ENCODE measurements at regions not wholly inside any gene's neighbourhood (a gene's known extent, or its start where the extent isn't known, plus 50 kb on each side); places are given as distances from the start of the nearest gene placed in this dataset.

DNA sequence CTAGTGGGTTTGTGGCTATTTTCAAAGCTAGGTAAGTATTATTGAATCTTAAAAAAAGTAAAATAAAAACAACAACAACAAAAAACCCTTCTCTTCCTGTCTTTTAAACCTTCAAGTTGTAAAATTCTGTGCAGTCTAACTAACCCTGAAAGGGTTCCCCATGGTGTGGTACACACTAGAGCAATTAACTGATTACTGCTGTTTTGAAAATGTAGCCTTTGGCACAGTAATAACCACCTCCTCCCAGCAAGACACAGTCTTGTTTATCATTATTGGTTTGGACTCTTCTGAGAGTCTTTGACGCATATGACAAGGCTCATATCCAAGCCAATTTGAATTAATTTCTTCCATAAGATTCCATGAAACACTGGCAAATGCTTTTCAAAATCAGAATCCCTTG is 2184.6 kb upstream of the PIK3C3 start:
- Histone ChIP-seq H3K4me1 (ENCODE audit: control insufficient read depth, insufficient read depth, low read length) (no peaks in the 10 kb centered on the region), H3K4me3 (ENCODE audit: low read length in 2 of 2) (no peak overlapping the region), H3K9me3 (ENCODE audit: control insufficient read depth in 2 of 2, low read length in 2 of 2) (no peaks in the 10 kb centered on the region), H3K27ac (ENCODE audit: low read length) (no peak overlapping the region), H3K9ac (ENCODE audit: low read length in 2 of 2) (no peak overlapping the region), H3K36me3 (ENCODE audit: control insufficient read depth in 2 of 2, insufficient read depth in 2 of 2, low read length in 2 of 2) (no peaks in the 10 kb centered on the region), H3K27me3 (ENCODE audit: control insufficient read depth in 1 of 2, insufficient read depth in 2 of 2, low read length in 2 of 2) (no peaks in the 10 kb centered on the region)

DNA sequence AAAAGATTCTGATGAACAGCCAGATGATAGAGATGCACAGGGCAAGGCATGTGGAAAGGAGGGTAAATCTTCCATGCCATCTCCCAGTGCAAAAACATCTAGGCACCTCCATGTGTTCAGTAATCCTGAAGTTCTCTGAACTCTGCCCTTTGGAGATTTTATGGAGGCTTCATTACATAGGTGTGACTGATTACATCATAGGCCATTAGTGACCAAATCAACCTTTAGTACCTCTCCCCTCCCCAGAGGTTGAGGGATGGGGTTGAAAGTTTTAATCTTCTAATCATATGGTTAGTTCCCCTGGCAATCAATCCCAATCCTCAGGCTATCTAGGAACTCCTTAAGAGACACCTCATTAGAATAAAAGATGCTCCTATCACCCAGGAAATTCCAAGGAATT is 2190.2 kb upstream of the PIK3C3 start:
- Histone ChIP-seq H3K27ac (ENCODE audit: low read length) (no peak overlapping the region), H3K4me3 (ENCODE audit: low read length in 2 of 2) (no peak overlapping the region), H3K27me3 (ENCODE audit: control insufficient read depth in 1 of 2, insufficient read depth in 2 of 2, low read length in 2 of 2) (no peaks in the 10 kb centered on the region), H3K9ac (ENCODE audit: low read length in 2 of 2) (no peak overlapping the region), H3K4me1 (ENCODE audit: control insufficient read depth, insufficient read depth, low read length) (no peaks in the 10 kb centered on the region), H3K9me3 (ENCODE audit: control insufficient read depth in 2 of 2, low read length in 2 of 2) (no peaks in the 10 kb centered on the region), H3K36me3 (ENCODE audit: control insufficient read depth in 2 of 2, insufficient read depth in 2 of 2, low read length in 2 of 2) (no peaks in the 10 kb centered on the region)

DNA sequence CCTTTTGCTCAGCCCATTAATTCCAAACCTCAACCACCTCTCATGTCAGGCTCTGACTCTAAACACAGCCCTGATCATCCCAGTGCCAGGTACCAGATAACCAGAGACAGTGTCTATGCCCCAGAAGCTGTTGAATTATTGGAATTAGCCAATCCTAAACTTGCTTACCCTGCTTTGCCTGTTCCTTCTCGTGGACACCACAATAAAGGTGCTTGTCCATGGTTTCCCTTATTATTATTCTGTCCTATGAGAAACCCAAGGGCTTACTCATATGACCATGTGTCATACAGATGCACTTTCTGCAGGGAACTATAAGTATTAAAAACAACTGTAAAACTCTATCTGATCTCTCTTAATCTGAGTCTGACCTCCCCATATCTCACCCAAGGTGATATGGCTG is 2193.8 kb upstream of the PIK3C3 start:
- Histone ChIP-seq H3K4me1 (ENCODE audit: control insufficient read depth, insufficient read depth, low read length) (no peaks in the 10 kb centered on the region), H3K27me3 (ENCODE audit: control insufficient read depth in 1 of 2, insufficient read depth in 2 of 2, low read length in 2 of 2) (no peaks in the 10 kb centered on the region), H3K4me3 (ENCODE audit: low read length in 2 of 2) (no peak overlapping the region)

DNA sequence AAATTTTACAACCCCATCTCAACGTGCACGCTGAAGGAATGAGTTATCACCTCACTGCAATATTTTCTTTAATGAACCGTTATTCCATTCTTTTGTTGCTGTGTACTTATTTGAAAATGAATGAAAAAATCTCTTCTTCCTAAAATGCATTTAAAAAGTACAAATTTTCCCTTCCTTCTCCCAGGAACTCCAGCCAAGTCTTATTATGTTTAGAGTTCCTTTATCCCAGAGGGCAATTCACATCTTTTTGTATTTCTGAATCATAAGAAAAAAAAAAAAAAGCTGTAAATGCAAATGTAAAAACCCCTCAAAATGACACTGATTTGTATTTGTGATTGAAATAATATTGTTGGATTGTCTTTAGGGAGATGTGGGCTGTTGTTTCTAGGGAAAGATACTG is 2194.3 kb upstream of the CELF4 start:
- H3K27ac ChIP-seq (ENCODE audit: low read length) = no peak overlapping the region
- no peak overlapping the region for H3K4me3 ChIP-seq (ENCODE audit: low read length in 2 of 2)

More for the DNA sequence above, 2193.8 kb upstream of the PIK3C3 start:
- H3K27ac ChIP-seq (ENCODE audit: low read length) = no peak overlapping the region
- no peak overlapping the region for H3K9ac ChIP-seq (ENCODE audit: low read length in 2 of 2)
- H3K9me3 ChIP-seq (ENCODE audit: control insufficient read depth in 2 of 2, low read length in 2 of 2) = no peaks in the 10 kb centered on the region
- H3K36me3 ChIP-seq (ENCODE audit: control insufficient read depth in 2 of 2, insufficient read depth in 2 of 2, low read length in 2 of 2) = no peaks in the 10 kb centered on the region

DNA sequence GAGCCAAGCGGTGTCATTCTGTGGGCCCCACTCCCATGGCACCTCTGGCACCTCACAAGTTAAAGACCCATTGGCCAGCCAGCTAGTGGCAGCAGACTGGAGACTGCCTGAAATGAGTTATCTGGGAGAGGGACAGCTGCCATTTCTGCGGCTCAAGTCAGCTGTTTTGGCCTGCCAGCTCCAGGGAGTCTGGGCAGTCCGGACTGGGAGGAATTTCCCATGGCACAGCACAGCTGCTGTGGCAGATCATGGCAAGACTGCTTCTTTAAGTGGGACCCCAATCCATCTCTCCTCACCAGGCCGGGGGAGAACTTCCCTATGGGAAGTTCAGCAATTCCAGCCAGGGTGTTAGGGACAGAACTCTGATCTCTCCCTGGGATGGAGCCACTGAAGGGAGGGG is 2187.6 kb upstream of the CELF4 start:
- Histone ChIP-seq H3K4me3 (ENCODE audit: low read length in 2 of 2) (no peak overlapping the region), H3K27ac (ENCODE audit: low read length) (no peak overlapping the region), H3K4me1 (ENCODE audit: control insufficient read depth, insufficient read depth, low read length) (no peaks in the 10 kb centered on the region), H3K9ac (ENCODE audit: low read length in 2 of 2) (no peak overlapping the region), H3K27me3 (ENCODE audit: control insufficient read depth in 1 of 2, insufficient read depth in 2 of 2, low read length in 2 of 2) (no peaks in the 10 kb centered on the region), H3K36me3 (ENCODE audit: control insufficient read depth in 2 of 2, insufficient read depth in 2 of 2, low read length in 2 of 2) (no peaks in the 10 kb centered on the region), H3K9me3 (ENCODE audit: control insufficient read depth in 2 of 2, low read length in 2 of 2) (no peaks in the 10 kb centered on the region)

More for the DNA sequence above, 2194.3 kb upstream of the CELF4 start:
- no peaks in the 10 kb centered on the region for H3K27me3 ChIP-seq (ENCODE audit: control insufficient read depth in 1 of 2, insufficient read depth in 2 of 2, low read length in 2 of 2)
- H3K9me3 ChIP-seq (ENCODE audit: control insufficient read depth in 2 of 2, low read length in 2 of 2) = no peaks in the 10 kb centered on the region
- H3K9ac ChIP-seq (ENCODE audit: low read length in 2 of 2) = no peak overlapping the region
- no peaks in the 10 kb centered on the region for H3K36me3 ChIP-seq (ENCODE audit: control insufficient read depth in 2 of 2, insufficient read depth in 2 of 2, low read length in 2 of 2)
- no peaks in the 10 kb centered on the region for H3K4me1 ChIP-seq (ENCODE audit: control insufficient read depth, insufficient read depth, low read length)

DNA sequence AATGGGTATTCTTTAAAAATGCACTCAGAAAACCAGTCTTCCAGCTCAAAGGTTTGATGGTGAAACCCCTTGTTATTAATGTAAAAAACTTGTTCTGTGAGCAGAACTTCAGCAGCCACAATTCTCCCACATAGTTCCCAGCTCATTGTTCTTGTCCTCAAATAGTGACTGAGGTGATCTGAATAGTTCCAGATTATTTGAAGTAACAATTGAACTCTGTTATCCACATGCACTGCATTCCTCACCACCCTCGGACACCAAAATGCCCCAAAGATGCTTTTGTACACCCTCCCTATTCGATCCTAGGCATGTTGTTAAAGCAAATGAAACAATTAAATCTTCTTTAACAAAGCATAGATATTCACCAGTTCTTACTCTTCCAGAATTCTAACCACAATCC is 2186.8 kb upstream of the CELF4 start:
- H3K4me1 ChIP-seq (ENCODE audit: control insufficient read depth, insufficient read depth, low read length) = no peaks in the 10 kb centered on the region
- H3K9me3 ChIP-seq (ENCODE audit: control insufficient read depth in 2 of 2, low read length in 2 of 2) = no peaks in the 10 kb centered on the region
- no peak overlapping the region for H3K27ac ChIP-seq (ENCODE audit: low read length)
- H3K9ac ChIP-seq (ENCODE audit: low read length in 2 of 2) = no peak overlapping the region
- no peaks in the 10 kb centered on the region for H3K36me3 ChIP-seq (ENCODE audit: control insufficient read depth in 2 of 2, insufficient read depth in 2 of 2, low read length in 2 of 2)
- H3K4me3 ChIP-seq (ENCODE audit: low read length in 2 of 2) = no peak overlapping the region
- no peaks in the 10 kb centered on the region for H3K27me3 ChIP-seq (ENCODE audit: control insufficient read depth in 1 of 2, insufficient read depth in 2 of 2, low read length in 2 of 2)

DNA sequence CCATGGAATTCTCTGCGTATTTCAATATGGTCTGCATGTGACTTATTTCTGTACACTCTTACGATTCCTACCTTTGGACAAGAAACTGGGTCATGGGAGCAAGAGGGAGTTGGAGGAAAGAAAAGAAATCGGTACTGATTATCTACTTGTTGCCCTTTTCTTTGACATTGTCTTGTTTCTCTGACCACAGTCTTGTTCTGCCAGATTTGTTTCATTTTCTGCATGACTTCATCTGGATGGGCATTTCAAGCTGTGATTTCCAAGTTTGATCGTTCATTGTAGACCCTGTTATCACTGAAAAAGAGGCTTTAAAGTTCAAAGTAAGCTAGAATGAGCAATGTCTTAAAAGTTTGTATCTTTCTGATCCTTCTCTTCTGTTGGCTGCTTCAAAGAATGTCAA is 2186.3 kb upstream of the CELF4 start:
- no peaks in the 10 kb centered on the region for H3K4me1 ChIP-seq (ENCODE audit: control insufficient read depth, insufficient read depth, low read length)
- H3K36me3 ChIP-seq (ENCODE audit: control insufficient read depth in 2 of 2, insufficient read depth in 2 of 2, low read length in 2 of 2) = no peaks in the 10 kb centered on the region
- H3K27me3 ChIP-seq (ENCODE audit: control insufficient read depth in 1 of 2, insufficient read depth in 2 of 2, low read length in 2 of 2) = no peaks in the 10 kb centered on the region
- H3K27ac ChIP-seq (ENCODE audit: low read length) = no peak overlapping the region
- H3K9me3 ChIP-seq (ENCODE audit: control insufficient read depth in 2 of 2, low read length in 2 of 2) = no peaks in the 10 kb centered on the region
- no peak overlapping the region for H3K4me3 ChIP-seq (ENCODE audit: low read length in 2 of 2)
- no peak overlapping the region for H3K9ac ChIP-seq (ENCODE audit: low read length in 2 of 2)

DNA sequence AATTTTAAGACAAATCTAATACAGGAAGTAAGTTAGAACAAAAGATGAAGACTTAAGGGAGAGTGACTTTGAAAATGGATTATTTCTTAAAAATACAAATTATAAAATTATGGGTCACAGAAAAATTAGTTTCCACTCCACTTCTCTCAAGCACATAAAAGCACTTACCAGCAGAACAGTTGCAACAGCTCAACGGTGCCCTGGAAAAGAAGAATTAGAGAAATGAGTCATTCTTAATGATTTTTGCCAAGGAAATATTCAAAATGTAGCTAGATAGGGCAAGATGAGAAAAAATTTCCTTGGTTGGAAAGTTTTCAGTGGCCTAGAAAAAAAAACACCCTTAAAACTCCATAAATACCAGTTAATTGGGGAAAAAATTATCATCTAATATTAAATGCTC is 2185.6 kb upstream of the CELF4 start:
- Histone ChIP-seq H3K27ac (ENCODE audit: low read length) (no peak overlapping the region), H3K36me3 (ENCODE audit: control insufficient read depth in 2 of 2, insufficient read depth in 2 of 2, low read length in 2 of 2) (no peaks in the 10 kb centered on the region), H3K4me1 (ENCODE audit: control insufficient read depth, insufficient read depth, low read length) (no peaks in the 10 kb centered on the region), H3K4me3 (ENCODE audit: low read length in 2 of 2) (no peak overlapping the region), H3K9ac (ENCODE audit: low read length in 2 of 2) (no peak overlapping the region), H3K27me3 (ENCODE audit: control insufficient read depth in 1 of 2, insufficient read depth in 2 of 2, low read length in 2 of 2) (no peaks in the 10 kb centered on the region), H3K9me3 (ENCODE audit: control insufficient read depth in 2 of 2, low read length in 2 of 2) (no peaks in the 10 kb centered on the region)

DNA sequence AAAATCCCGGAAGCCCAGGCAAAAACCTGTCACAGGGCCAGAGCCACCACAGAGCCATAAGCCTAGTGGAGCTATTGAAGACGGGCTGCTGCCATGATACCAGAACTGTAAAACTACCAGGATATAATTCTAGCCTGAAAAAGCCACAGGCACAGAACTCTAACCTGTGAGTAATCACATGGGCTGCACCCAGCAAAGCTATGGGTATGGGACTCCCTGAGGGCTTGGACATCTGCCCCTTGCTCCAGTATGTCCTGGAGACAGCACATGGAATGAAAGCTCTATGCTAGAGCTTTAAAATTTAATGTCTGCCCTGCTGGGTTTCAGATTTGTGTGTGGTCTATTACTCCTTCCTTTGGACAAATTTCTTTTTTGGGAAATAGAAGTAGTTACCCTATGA is 2183.6 kb upstream of the CELF4 start:
- H3K27ac ChIP-seq (ENCODE audit: low read length) = no peak overlapping the region

DNA sequence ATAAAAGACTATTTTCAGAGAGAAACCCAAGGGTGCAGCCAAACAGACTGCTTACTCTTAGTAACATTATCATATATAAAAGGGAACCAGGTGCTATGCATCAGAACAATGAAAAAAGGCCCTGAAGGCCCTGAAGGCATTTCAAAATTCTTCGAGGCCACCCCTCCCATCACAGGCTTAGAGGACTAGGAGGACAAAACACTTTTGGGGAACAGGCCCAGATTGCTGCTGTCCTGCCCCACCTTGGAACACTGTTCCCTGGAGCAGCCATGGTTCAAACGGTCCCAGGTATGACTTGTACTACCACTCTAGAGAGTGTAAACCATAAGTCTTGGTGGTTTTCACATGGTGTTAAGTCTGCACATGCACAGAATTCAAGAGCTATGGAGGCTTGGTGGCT is 2183.1 kb upstream of the CELF4 start:
- H3K36me3 ChIP-seq (ENCODE audit: control insufficient read depth in 2 of 2, insufficient read depth in 2 of 2, low read length in 2 of 2) = no peaks in the 10 kb centered on the region
- no peaks in the 10 kb centered on the region for H3K4me1 ChIP-seq (ENCODE audit: control insufficient read depth, insufficient read depth, low read length)
- no peak overlapping the region for H3K4me3 ChIP-seq (ENCODE audit: low read length in 2 of 2)
- H3K27me3 ChIP-seq (ENCODE audit: control insufficient read depth in 1 of 2, insufficient read depth in 2 of 2, low read length in 2 of 2) = no peaks in the 10 kb centered on the region
- no peak overlapping the region for H3K9ac ChIP-seq (ENCODE audit: low read length in 2 of 2)
- no peak overlapping the region for H3K27ac ChIP-seq (ENCODE audit: low read length)
- no peaks in the 10 kb centered on the region for H3K9me3 ChIP-seq (ENCODE audit: control insufficient read depth in 2 of 2, low read length in 2 of 2)

More for the DNA sequence above, 2183.6 kb upstream of the CELF4 start:
- H3K9me3 ChIP-seq (ENCODE audit: control insufficient read depth in 2 of 2, low read length in 2 of 2) = no peaks in the 10 kb centered on the region
- H3K4me3 ChIP-seq (ENCODE audit: low read length in 2 of 2) = no peak overlapping the region
- no peaks in the 10 kb centered on the region for H3K4me1 ChIP-seq (ENCODE audit: control insufficient read depth, insufficient read depth, low read length)
- no peak overlapping the region for H3K9ac ChIP-seq (ENCODE audit: low read length in 2 of 2)
- H3K27me3 ChIP-seq (ENCODE audit: control insufficient read depth in 1 of 2, insufficient read depth in 2 of 2, low read length in 2 of 2) = no peaks in the 10 kb centered on the region
- H3K36me3 ChIP-seq (ENCODE audit: control insufficient read depth in 2 of 2, insufficient read depth in 2 of 2, low read length in 2 of 2) = no peaks in the 10 kb centered on the region

DNA sequence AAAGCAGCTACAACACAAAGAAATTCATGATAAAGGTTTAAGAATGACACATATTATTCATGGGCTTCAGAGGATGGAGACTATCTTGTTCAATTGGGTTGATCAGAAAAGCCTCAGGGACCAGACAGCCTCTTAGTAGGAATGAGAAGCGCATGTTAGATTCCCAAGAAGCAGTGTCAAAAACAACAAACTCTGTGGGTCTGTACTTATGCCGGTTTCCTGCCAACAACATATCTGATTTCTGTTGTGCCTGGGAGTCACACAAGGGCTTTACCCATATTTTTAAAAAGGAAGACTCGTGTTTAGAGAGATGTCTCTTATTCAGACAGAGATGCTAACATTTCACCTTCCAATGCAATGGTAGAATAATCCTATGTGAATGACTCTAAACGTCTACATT is 2180.6 kb upstream of the CELF4 start:
- Histone ChIP-seq H3K4me3 (ENCODE audit: low read length in 2 of 2) (no peak overlapping the region), H3K27ac (ENCODE audit: low read length) (no peak overlapping the region), H3K4me1 (ENCODE audit: control insufficient read depth, insufficient read depth, low read length) (peaks cover 5% of the 10 kb centered on the region), H3K9me3 (ENCODE audit: control insufficient read depth in 2 of 2, low read length in 2 of 2) (no peaks in the 10 kb centered on the region), H3K9ac (ENCODE audit: low read length in 2 of 2) (no peak overlapping the region), H3K36me3 (ENCODE audit: control insufficient read depth in 2 of 2, insufficient read depth in 2 of 2, low read length in 2 of 2) (no peaks in the 10 kb centered on the region), H3K27me3 (ENCODE audit: control insufficient read depth in 1 of 2, insufficient read depth in 2 of 2, low read length in 2 of 2) (no peaks in the 10 kb centered on the region)

DNA sequence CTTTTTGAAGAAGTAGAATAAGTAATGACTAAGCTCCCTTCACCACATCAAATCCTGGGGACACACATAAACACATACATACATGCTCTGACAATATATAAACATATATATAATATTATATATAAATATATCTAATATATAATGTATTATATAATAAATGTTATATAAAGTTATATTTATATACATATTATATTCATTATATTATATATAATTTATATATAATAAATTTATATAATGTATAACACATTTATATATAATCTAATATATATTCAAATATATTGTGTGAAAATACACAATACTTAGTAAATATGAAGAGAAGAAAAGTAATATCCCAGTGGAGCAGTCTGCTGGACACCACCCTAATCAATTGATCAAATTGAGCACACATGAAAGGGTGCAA is 2177.9 kb upstream of the CELF4 start:
- no peaks in the 10 kb centered on the region for H3K27me3 ChIP-seq (ENCODE audit: control insufficient read depth in 1 of 2, insufficient read depth in 2 of 2, low read length in 2 of 2)
- H3K9me3 ChIP-seq (ENCODE audit: control insufficient read depth in 2 of 2, low read length in 2 of 2) = no peaks in the 10 kb centered on the region
- H3K4me1 ChIP-seq (ENCODE audit: control insufficient read depth, insufficient read depth, low read length) = peaks cover 5% of the 10 kb centered on the region
- H3K27ac ChIP-seq (ENCODE audit: low read length) = no peak overlapping the region
- H3K4me3 ChIP-seq (ENCODE audit: low read length in 2 of 2) = no peak overlapping the region
- H3K36me3 ChIP-seq (ENCODE audit: control insufficient read depth in 2 of 2, insufficient read depth in 2 of 2, low read length in 2 of 2) = no peaks in the 10 kb centered on the region
- H3K9ac ChIP-seq (ENCODE audit: low read length in 2 of 2) = no peak overlapping the region

Data from stomach smooth muscle (tissue), 2 donors.